Gastrocnemius medialis (tissue), 4 donors: ENCODE measurements at regions not wholly inside any gene's neighbourhood (a gene's known extent, or its start where the extent isn't known, plus 50 kb on each side); places are given as distances from the start of the nearest gene placed in this dataset.

Experiments
- ATAC-seq, 2 donors: fragments of 150-250 bp; one replicate each; pipeline ENCODE4 v1.9.1; 2016
- DNase-seq, 2 donors: peaks; one replicate each; pipeline ENCODE4 v3.0.0-alpha.2; 2019
- H3K27ac ChIP-seq, 4 donors: fragments of 200-600 bp; sonication (generic); 1 replicate in 1 of 4; 2 replicates in 3 of 4; pipeline ENCODE4 v1.5.1; 2016 to 2018; ENCODE audit warnings: mild to moderate bottlenecking in 2 of 4, moderate library complexity in 1 of 4
- H3K27me3 ChIP-seq, 3 donors: fragments of 200-600 bp; sonication (generic) in 2 of 3; 1 replicate in 1 of 3; 2 replicates in 2 of 3; pipeline versions ENCODE4 v1.5.1 to v1.6.0; 2016 to 2019; ENCODE audit warnings: mild to moderate bottlenecking in 1 of 3, moderate library complexity in 1 of 3
- H3K36me3 ChIP-seq, 2 donors: fragments of 200-600 bp; sonication (generic) in 1 of 2; one replicate each; pipeline ENCODE4 v1.5.1; 2017 to 2018
- H3K4me1 ChIP-seq, 2 donors: fragments of 200-600 bp; sonication (generic) in 1 of 2; one replicate each; pipeline ENCODE4 v1.5.1; 2016 to 2017; ENCODE audit warnings: mild to moderate bottlenecking in 2 of 2
- H3K4me3 ChIP-seq, 4 donors: fragments of 200-600 bp; sonication (generic) in 3 of 4; 1 replicate in 1 of 4; 2 replicates in 3 of 4; pipeline ENCODE4 v1.5.1; 2016 to 2019; ENCODE audit warnings: mild to moderate bottlenecking in 2 of 4
- H3K9me3 ChIP-seq, 3 donors: fragments of 200-600 bp; sonication (generic) in 2 of 3; 1 replicate in 1 of 3; 2 replicates in 2 of 3; pipeline ENCODE4 v1.5.1; 2016 to 2019
- POLR2A ChIP-seq, 2 donors: fragments of 450-650 bp; IDR thresholded peaks; one replicate each; pipeline ENCODE4 v1.6.1; 2017; ENCODE audit warnings: antibody characterized with exemption in 2 of 2, mild to moderate bottlenecking in 2 of 2, moderate library complexity in 2 of 2
- in situ Hi-C, 4 donors: fragments of 200-750 bp; cut with MboI; loops; one replicate each; pipeline versions ENCODE4 v1.15.0 to v1.8.0; 2017; ENCODE audit warnings: low sequenced_read_pairs in 4 of 4
- intact Hi-C: fragments of 100-400 bp; cut with DNase I; formaldehyde crosslinking; loops from one replicate; pipeline ENCODE4 v1.15.1; 2023; ENCODE audit warnings: low total_unique reads
- TF ChIP-seq, protein P1 (sequence below), 5 experiments: fragments of 450-650 bp in 3 of 5; fragments of 200-600 bp in 2 of 5; sonication (generic) in 2 of 5; IDR thresholded peaks in 4 of 5; conservative IDR thresholded peaks in 1 of 5; 1 replicate in 4 of 5; 2 replicates in 1 of 5; pipeline ENCODE4 v1.5.1; 2016 to 2019; ENCODE audit warnings: antibody characterized with exemption in 5 of 5, mild to moderate bottlenecking in 3 of 5, moderate library complexity in 3 of 5

DNA sequence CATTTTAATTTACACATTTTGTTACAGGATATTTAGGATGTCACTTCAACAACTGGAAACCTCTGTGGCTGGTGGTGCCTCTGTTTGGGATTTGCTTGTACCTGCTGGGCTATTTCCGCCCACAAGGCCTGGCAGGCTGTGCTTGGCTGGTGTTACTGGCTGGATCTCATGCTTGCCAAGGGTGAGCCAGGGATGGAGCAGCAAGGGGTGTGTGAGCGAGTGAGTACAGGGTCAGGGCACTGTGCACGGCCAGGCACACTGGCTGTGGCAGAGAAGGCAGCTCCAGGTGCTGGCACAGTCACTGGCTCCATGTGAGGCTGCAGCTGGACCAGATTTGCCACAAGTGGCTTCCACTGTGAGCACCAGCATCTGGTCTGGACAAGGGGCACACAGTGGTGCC lies 1254.8 kb downstream of the SLITRK5 start:
- DNase-seq (no peak), ATAC-seq (no peak)

DNA sequence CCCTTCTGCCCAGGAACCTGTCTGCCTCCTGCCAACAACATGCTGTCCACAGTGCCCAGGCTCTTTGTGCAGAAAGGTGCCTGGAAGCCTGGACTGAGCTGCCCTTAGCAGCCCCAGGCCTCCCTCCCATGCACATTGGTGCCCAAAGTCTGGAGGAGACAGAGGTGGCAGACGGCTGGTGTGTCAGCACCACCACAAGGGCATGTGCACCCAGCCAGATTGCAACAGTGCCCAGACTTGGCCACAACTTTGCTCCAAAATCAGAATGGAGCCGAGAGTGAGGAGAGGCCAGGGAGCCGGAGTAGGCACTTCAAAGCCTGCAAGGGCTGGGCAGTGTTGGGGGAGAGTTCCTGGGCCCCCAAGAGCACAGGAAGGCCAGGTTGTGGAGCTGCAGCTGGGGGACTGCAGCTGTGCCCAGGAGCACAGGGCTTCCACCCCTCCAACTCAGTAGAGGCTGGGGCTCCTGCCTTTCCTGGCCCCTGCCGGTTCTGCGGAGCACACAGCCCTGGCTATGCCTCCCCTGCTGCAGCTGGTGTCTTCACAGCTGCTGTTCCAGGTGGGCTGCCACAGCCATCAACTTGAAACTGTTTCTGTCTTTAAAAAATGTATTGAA lies 1255.8 kb downstream of the SLITRK5 start:
- H3K9me3 ChIP-seq: no peaks in the 10 kb centered on the region
- no peak for TF ChIP-seq POLR2A (IDR thresholded peaks at IDR 0.05)
- TF ChIP-seq, protein P1, sequence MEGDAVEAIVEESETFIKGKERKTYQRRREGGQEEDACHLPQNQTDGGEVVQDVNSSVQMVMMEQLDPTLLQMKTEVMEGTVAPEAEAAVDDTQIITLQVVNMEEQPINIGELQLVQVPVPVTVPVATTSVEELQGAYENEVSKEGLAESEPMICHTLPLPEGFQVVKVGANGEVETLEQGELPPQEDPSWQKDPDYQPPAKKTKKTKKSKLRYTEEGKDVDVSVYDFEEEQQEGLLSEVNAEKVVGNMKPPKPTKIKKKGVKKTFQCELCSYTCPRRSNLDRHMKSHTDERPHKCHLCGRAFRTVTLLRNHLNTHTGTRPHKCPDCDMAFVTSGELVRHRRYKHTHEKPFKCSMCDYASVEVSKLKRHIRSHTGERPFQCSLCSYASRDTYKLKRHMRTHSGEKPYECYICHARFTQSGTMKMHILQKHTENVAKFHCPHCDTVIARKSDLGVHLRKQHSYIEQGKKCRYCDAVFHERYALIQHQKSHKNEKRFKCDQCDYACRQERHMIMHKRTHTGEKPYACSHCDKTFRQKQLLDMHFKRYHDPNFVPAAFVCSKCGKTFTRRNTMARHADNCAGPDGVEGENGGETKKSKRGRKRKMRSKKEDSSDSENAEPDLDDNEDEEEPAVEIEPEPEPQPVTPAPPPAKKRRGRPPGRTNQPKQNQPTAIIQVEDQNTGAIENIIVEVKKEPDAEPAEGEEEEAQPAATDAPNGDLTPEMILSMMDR (IDR thresholded peaks at IDR 0.05 in 4 of 5, conservative IDR thresholded peaks at IDR 0.05 in 1 of 5): no peak
- no peak overlapping the region for H3K27ac ChIP-seq
- in situ Hi-C loops (no loop called here), intact Hi-C loops (no loop called here)
- H3K4me1 ChIP-seq: no peaks in the 10 kb centered on the region
- no peaks in the 10 kb centered on the region for H3K27me3 ChIP-seq
- ATAC-seq: no peak
- H3K36me3 ChIP-seq: no peaks in the 10 kb centered on the region
- H3K4me3 ChIP-seq: no peak overlapping the region
- no peak for DNase-seq

More for the DNA sequence above, 1254.8 kb downstream of the SLITRK5 start:
- intact Hi-C loops (no loop called here), in situ Hi-C loops (no loop called here)
- Histone ChIP-seq H3K27me3 (no peaks in the 10 kb centered on the region), H3K4me3 (no peak overlapping the region), H3K9me3 (no peaks in the 10 kb centered on the region), H3K4me1 (no peaks in the 10 kb centered on the region), H3K27ac (no peak overlapping the region), H3K36me3 (no peaks in the 10 kb centered on the region)
- TF ChIP-seq, protein P1 (IDR thresholded peaks at IDR 0.05 in 4 of 5, conservative IDR thresholded peaks at IDR 0.05 in 1 of 5): no peak
- TF ChIP-seq POLR2A (IDR thresholded peaks at IDR 0.05): no peak

- no peak overlapping the region for H3K4me3 ChIP-seq
- H3K36me3 ChIP-seq: no peaks in the 10 kb centered on the region
- no peak for DNase-seq
Observed at GRCh38 chr13:88932950-88933349, 1261.8 kb downstream of the SLITRK5 start.

GRCh38 chr13:88937384-88937783 lies 1266.2 kb downstream of the SLITRK5 start:
- H3K9me3 ChIP-seq: no peaks in the 10 kb centered on the region
- in situ Hi-C loops (no loop called here), intact Hi-C loops (no loop called here)
- no peaks in the 10 kb centered on the region for H3K4me1 ChIP-seq
- DNase-seq (no peak), ATAC-seq (no peak)
- no peak overlapping the region for H3K4me3 ChIP-seq
- H3K36me3 ChIP-seq: no peaks in the 10 kb centered on the region
- no peak for TF ChIP-seq POLR2A (IDR thresholded peaks at IDR 0.05)
- TF ChIP-seq, protein P1 (IDR thresholded peaks at IDR 0.05 in 4 of 5, conservative IDR thresholded peaks at IDR 0.05 in 1 of 5): no peak
- H3K27ac ChIP-seq: no peak overlapping the region
- no peaks in the 10 kb centered on the region for H3K27me3 ChIP-seq

More at GRCh38 chr13:88932950-88933349, 1261.8 kb downstream of the SLITRK5 start:
- in situ Hi-C loops (no loop called here), intact Hi-C loops (no loop called here)
- Histone ChIP-seq H3K4me1 (no peaks in the 10 kb centered on the region), H3K9me3 (no peaks in the 10 kb centered on the region), H3K27me3 (no peaks in the 10 kb centered on the region), H3K27ac (no peak overlapping the region)
- TF ChIP-seq POLR2A (IDR thresholded peaks at IDR 0.05): no peak
- TF ChIP-seq, protein P1 (IDR thresholded peaks at IDR 0.05 in 4 of 5, conservative IDR thresholded peaks at IDR 0.05 in 1 of 5): no peak
- no peak for ATAC-seq

DNA sequence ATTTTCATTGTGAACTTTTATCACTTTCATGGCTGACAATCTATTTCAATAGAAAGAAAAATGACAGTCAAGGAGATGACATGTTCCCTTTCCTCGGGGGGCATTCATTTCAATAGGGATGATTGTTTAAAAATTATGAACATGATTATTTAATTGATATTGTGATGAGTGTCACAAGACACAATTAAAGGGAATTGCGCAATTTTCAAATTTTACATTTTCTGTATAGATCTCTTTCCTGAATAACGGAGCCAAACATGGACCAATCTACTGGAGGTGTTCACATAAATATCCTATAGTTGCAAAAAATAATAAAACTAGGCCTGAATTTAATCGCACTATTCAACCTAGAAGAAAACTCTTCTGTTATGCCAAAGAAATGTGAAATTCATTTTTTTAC lies 1274.6 kb downstream of the SLITRK5 start:
- Histone ChIP-seq H3K4me3 (no peak overlapping the region), H3K4me1 (no peaks in the 10 kb centered on the region), H3K27ac (no peak overlapping the region), H3K9me3 (no peaks in the 10 kb centered on the region), H3K36me3 (no peaks in the 10 kb centered on the region), H3K27me3 (no peaks in the 10 kb centered on the region)
- no peak for ATAC-seq
- no peak for DNase-seq
- TF ChIP-seq POLR2A (IDR thresholded peaks at IDR 0.05): no peak
- TF ChIP-seq, protein P1 (IDR thresholded peaks at IDR 0.05 in 4 of 5, conservative IDR thresholded peaks at IDR 0.05 in 1 of 5): no peak
- in situ Hi-C loops (no loop called here), intact Hi-C loops (no loop called here)
